ENCODE measurements at regions not wholly inside any gene's neighbourhood (a gene's known extent, or its start where the extent isn't known, plus 50 kb on each side); places are given as distances from the start of the nearest gene placed in this dataset.

DNA sequence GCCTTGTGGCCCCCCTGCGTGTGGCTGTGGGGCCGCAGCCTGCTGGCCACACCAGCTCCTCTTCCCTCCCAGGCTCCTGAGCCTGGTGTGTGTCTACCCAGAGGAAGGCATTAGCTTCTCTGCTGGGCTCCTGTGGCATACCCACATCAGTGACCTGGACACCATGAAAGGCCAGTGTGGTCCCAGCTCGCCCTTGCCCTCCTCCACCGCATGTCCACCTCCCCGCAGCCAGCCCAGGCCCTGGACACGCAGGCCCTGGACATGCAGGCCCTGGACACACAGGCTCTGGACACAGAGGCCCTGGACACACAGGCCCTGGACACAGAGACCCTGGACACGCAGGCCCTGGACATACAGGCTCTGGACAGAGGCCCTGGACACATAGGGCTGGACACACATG, 153.4 kb upstream of the PPP1R26 start:
- no peak for DNase-seq

GRCh38 chr9:135326633-135327152, 152.9 kb upstream of the PPP1R26 start:
- DNase-seq, result no peak

DNA sequence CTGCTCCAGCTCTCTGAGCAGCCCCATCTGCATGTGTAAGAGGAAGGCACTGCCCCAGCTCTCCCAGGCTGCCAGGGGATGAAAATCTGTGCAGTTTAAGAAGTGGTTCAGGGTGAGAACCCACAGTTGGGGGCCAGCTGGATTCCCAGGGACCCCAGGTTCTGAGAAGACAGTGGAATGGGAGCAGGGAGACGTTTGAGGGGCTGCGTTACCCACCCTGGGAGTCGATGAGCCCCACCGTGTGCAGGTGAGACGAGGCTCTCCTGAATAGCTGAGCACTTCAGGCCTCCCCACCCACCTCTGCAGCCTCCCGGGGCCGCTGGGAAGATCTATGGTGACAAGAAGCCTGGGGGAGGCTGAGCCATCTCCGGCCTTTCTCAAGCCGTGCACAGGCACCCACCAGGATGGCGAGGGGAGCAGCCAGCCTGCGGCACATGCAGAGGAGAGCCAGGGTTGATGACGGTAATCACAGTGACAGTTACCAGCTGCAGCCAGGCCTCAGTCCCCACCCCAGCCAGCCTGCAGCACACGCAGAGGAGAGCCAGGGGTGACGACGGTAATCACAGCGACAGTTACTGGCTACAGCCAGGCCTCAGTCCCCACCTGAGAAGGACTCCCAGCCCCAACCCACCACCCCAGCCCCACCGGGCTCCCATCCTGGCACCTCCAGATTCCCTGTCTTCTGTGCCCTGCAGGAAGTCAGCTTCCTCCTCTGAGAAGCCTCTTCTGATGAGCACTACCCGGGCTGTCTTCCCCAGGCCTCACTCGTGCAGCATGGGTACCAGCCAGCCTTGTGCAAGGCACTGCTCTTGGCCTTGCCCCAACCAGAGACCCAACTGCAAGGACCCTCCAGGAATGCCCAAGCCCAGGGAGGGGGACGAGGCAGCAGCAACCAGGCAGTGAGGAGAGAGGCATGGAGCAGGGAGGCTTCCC, 150.8 kb upstream of the PPP1R26 start:
- DNase-seq, result no peak

DNA sequence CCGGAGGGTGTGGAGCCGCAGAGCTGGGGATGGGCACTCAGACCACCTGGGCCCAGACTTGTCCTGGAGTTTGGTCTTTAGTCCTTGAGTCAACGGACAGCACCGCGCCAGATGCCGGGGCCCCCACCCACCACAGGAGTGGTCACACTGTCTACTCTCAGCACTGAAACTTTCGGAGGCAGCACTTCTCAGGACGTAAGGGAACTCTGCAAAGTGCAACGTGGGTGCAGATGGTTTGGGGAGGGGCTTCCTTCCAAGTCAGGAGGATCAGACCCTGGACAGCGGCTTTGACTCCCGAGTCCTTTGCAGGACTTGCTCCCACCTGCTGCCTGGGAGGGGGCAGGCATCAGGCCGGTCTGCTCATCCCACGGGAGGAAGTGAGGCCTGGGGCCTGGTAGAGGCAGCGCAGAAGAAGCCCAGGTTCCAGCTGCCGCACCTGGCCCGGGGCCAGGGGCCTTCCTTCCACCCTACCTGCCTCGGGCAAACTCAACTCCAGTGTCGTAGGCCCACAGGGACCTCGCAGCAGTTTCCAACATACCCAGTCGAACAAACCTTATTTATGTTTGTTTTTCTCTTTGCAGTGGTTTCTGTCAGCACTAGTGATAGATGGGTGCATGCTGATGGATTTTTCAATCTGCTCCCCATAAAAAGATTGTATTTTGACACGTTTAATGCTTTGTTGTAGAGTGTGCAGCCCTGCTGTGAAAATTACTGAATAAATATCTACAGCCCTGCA, 149.8 kb upstream of the PPP1R26 start:
- DNase-seq, result peak; percentile 84

DNA sequence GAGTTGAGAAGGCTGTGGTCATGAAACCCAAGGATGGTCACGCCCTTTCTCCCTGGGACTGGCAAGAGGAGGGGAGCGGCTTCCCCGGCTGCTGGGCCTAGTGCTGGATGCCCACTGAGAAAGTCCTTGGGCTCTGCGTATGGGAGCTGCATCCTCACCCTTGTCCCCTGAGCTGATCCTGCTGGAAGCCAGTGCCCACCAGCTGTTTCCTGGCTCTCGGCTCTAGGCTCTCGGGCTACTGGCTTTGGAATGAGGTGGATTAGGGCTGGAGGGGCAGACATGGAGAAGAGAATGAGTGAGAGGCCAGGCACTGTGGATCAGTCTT, 149.3 kb upstream of the PPP1R26 start:
- no peak for DNase-seq

GRCh38 chr9:135330685-135331590, 148.6 kb upstream of the PPP1R26 start:
- DNase-seq, result no peak

GRCh38 chr9:135332516-135332915, 147.1 kb upstream of the PPP1R26 start:
- DNase-seq, result no peak

DNA sequence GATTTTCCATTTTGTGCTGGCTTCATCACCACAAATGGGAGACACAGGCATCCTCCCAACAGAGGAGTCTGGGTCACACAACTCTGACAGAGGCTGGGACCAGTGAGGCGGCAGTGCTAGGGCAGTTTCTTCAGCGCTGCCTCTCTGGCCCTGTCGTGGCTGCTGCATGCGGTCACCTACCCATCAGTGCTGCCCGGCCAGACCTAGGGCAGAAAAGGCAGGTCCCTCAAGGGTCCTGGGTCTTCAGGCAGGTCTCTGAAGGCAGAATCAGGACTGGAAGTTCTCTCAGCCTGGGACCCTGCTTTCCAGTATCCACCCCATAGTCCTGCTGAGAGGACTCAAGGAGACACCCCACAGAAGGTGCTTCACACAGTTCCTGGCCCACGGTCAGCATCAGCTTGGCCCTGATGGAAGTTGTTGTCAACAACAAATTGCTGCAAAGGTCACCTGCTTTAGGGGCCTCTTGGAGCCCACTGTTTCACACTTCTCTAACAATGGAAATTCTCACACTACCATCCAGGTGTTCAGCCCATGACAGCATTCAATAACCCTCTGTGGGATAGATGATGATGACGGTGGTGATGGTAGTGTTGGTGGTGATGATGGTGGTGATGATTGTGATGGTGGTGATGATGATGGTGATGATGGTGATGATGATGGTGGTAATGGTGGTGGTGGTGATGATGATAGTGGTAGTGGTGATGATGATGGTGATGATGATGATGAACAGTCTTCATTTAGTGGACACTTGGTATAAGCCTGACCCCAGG, 146.4 kb upstream of the PPP1R26 start:
- no peak for DNase-seq

DNA sequence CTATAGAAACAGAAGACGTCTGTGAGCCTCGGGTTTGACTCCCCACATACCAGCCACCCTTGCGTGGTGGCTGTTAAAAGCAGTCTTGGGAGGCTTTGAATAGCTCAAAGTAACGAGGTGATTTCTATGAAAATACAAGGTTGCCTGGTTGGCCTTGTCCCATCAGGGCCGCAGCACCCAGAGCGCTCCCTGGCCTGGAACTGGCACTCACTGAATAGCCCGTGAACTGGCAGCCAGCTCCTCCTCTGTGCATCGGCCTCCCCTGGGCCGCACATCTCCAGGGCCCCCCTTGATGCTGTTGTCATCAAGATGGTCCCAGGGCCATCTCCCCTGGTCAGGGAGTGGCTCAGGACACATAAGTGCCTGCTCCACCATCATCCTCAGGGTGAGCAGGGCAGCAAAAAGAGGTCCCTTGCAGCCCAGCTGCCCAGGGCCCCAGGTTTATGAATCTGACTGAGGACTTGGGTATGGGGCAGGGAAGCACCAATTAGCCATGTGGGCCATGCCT, 144.6 kb upstream of the PPP1R26 start:
- no peak for DNase-seq

DNA sequence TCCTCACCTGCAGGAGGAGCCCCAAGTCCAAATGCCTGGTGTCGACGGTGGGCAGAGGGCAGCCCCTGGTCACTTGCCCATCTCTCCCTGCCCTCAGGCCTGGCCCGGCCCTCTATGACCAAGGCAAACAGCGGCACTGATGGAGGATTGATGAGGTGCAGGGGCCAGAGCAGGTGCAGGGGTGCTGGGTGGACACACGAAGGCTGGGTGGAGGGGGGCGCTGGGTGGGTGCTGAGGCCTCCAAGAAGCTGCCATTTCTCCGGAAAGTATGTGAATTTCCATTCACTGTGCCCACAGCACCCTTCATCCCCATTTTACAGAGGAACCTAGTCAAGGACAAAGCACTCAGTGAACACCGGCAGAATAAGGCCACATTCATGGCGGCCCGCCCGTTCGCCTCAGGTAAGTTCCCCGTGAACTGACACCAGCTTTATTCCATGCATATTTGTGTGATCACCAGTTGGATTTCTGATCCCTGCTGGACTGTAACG, 143.8 kb upstream of the PPP1R26 start:
- DNase-seq, result no peak

DNA sequence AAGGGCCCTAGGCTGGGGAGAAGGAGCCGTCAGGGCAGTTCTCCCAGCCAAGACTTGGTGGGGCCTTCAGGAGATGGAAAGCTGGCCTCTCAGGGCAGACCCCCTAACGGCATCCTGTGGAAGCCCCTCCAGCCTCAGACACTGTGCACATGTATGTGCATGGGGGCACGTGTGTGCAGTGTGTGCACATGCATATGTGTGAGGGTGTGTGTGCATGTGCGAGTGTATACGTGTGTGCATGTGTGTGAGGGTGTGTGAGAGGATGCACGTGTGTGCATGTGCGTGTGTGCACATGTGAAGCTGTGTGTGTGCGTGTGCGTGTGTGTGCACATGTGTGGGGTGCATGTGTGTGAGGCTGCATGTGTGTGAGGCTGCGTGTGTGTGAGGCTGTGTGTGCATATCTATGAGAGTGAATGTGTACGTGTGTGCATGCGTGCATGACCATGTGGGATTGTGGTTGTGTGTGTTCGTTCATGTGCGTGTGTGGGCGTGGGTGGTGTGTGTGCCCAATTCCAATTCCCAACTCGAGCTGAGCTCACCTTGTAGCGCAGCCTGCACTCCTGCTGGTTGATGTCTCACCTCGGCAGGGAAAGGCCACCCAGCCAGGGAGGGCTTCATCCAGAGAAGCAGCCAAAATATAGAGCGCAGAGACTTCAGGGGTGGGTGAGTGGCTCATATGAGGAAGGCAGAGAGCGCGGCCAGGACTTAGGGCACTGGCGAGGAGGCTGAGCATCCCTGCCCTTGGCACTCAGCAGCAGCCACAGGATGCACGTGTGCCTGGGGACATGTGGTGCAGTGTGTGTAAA, 142.7 kb upstream of the PPP1R26 start:
- DNase-seq, result no peak

GRCh38 chr9:135338546-135338945, 141.0 kb upstream of the PPP1R26 start:
- no peak for DNase-seq

DNA sequence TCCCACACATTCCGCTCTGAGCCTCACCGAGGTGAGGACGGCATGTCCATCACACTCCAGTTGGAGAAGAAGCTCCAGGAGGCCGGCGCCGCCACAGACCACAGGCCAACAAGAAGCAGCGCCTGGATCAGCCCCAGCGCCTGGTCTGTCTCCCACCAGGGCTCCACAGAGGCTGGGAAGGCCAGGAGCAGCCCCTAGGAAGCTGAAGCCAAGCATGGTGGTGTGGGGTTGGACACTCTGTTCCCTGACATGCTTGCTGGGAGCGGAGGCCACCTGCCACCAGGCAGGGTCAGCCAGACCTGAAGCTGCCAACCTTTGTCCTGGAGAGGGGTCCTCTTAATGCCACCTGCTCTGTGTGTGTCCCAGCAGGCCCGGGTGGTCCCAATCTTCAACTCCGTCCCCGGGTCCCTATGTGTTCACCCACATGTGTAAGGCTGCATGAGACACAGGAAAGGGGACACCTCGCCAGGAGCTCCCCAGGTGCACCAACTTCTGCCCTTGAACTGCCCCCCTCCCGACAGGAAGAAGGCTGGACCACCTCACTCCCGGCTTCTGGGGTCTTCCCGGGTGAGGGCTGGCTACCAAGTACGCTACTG, 140.1 kb upstream of the PPP1R26 start:
- DNase-seq, result no peak

DNA sequence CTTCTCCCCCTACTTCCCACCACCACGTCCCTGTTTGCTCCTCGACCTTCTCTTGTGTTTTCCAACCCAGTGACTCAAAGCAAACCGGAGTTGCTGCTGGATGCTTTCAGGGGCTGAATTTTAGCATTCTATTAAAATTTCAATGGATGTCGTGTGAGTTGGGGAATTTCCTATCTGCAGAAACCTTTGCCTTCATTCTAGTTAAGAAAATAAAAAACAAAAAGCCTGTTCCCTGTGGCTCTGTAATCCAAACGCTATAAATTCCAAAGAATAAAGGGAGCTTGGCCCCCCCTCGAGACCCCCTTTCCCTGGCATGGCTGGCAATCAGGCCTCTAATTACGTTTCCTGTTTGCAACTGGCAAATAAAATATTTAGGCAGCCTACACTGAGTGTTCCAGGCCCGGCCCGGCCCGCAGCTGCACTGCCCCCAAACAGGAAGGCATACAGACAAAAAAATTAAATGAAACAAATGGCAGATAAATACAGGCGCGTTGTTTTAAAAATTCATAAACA, 139.4 kb upstream of the PPP1R26 start:
- no peak for DNase-seq

DNA sequence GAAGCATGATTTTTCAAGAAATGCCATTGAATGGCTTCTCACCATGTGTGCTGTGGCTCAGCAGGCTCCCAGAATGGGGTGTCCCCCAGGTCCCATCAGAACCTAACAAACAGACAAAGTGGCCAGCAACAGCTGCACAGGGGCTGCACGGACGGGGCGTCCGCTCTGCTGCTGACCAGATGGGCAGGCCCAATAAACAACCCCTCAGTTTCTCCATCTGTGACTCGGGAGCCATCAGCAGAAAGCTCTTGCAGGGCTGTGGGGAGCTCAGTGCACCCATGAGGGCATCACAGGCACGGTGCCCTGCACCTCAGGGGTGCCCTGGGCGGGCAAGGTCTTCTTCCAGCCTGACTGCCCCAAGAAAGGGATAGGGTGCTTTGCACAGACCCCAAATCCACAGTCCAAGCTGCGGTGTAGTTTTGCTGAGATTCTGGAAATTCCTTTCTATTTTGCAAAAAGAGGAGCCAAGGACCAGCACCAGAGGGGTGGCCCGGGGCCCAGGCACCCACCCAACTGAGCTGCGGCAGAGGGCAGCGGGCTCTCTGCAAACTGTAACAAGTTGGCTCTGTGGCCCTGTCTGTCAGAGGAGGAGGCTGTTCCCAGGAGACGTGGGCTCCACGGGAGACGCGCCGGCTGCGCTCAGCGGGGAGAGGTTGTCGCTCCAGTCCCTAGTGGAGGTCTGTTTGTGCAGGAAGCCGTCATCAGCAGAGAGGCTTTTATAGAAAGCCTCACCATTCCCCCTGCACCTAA, 138.7 kb upstream of the PPP1R26 start:
- no peak for DNase-seq

DNA sequence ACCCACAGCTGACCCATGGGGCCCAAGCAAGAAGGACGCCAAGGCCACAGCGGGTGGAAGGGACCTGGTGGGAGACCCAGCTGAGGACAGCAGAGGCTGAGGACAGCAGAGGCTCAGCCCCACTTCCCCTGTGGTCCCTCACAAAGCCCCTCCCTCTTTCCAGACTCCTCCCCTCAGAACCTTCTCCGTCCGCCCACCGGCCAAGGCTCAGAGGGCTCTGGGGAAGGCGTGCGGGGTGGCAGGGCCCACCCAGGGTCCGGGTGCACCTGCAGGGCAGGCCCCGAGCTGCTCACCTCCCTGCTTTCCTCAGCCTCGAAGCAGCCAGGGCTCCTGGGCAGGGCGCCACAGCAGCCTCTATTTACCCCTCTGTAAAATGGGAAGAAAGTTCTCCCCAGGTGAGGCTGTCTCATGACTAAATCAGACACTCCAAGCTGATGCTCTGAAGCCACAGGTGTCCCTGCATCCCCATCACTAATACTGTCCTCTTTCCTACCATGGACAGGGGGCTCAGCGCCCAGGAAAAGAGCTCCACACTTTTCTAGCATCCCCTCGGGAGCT, 137.9 kb upstream of the PPP1R26 start:
- DNase-seq, result no peak

DNA sequence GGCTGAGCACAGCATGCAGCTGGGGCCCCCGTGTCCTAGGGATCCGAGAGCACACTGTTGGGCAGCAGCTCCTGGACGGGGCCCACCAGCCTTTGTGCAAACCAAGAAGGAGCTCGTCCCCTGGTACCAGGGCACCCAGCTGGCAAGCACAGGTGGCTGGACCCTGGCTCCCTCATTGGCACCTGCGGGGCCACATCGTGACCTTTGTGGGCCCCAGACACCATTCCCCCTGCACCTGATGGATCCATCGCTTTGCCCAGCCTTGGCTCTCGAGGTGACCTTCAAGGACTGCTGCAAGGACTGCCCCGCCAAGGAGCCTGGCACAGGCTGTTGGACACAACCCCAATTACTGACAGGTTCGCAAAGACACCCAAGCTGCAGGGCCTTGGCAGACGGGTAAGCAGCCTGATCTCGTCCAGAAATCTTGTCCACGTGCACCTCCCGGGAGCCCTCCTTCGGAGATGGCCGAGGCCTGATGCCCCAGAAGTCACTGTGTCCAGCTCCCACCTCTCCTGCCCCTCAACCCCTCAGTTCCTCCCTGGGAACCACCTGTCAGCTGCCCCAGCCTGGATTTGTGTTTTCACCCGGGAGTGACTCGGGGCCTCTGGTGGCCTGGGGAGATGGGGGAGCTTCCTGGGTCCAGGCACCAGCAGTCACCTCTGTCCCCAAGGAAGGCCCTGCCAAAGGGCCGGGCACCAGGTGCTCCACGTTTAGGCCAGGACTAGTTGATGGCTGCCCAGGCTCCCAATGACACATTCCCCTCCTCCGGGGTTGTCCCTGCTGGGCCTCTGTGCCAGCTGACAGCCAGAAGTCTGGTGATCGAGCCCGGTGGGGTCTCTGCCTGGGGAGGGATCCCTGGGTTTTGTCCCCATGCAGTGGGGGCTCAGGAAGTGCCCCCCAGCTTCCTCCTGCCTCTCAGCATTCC, 137.1 kb upstream of the PPP1R26 start:
- DNase-seq, result no peak

DNA sequence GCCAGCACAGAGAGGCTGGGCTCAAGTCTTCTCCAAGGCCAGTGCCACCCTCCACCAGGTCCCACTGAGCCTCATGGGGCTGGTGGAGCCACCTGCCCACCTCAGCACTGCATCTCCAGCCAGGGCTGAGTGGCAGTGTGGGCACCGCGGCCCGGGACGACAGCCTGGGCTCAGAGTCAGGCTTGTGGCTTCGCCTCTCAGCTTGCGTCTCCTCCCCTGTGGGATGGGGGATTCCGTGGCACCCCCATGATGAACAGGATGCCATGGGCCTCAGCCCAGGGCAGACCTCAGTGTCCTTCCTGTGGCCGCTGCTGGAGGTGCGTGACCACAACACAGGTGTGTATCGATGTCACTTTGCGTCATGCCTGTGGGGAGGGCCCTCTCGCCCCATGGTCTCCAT, 136.4 kb upstream of the PPP1R26 start:
- no peak for DNase-seq
